WTC11 (cell line): ENCODE measurements at regions not wholly inside any gene's neighbourhood (a gene's known extent, or its start where the extent isn't known, plus 50 kb on each side); places are given as distances from the start of the nearest gene placed in this dataset.

ENCODE experiments used
- CTCF ChIP-seq: fragments of 200-600 bp; IDR thresholded peaks from 2 replicates; pipeline ENCODE4 v1.8.0; 2022; ENCODE audit warnings: antibody characterized with exemption
- E2F1 ChIP-seq: sonication (generic); formaldehyde crosslinking; IDR thresholded peaks from 2 replicates; pipeline ENCODE4 v1.8.0; 2022; ENCODE audit warnings: mild to moderate bottlenecking, missing genetic modification reagents
- FOXP1 ChIP-seq: sonication (generic); formaldehyde crosslinking; IDR thresholded peaks from 2 replicates; pipeline ENCODE4 v1.8.0; 2022; ENCODE audit warnings: missing genetic modification reagents, mild to moderate bottlenecking, moderate library complexity, borderline replicate concordance
- MAX ChIP-seq: sonication (generic); formaldehyde crosslinking; IDR thresholded peaks from 2 replicates; pipeline ENCODE4 v1.8.0; 2022; ENCODE audit warnings: mild to moderate bottlenecking, missing genetic modification reagents
- NFE2L1 ChIP-seq: sonication (generic); formaldehyde crosslinking; IDR thresholded peaks from 2 replicates; pipeline ENCODE4 v1.8.1; 2023; ENCODE audit warnings: missing genetic modification reagents
- NR2C2 ChIP-seq: sonication (generic); formaldehyde crosslinking; IDR thresholded peaks from 2 replicates; pipeline ENCODE4 v1.8.0; 2022; ENCODE audit warnings: mild to moderate bottlenecking, missing genetic modification reagents
- SMAD4 ChIP-seq: sonication (generic); formaldehyde crosslinking; IDR thresholded peaks from 2 replicates; pipeline ENCODE4 v1.8.0; 2022; ENCODE audit warnings: mild to moderate bottlenecking, missing genetic modification reagents
- ZNF281 ChIP-seq: sonication (generic); formaldehyde crosslinking; IDR thresholded peaks from 2 replicates; pipeline ENCODE4 v1.8.0; 2023; ENCODE audit warnings: mild to moderate bottlenecking, missing genetic modification reagents

GRCh38 chr1:62978741-62979140 lies 194.8 kb downstream of the ATG4C start:
- TF ChIP-seq ZNF281 (CRISPR knock-in tag) (no peak), E2F1 (CRISPR knock-in tag) (no peak), NFE2L1 (CRISPR knock-in tag) (no peak), MAX (CRISPR knock-in tag) (no peak), FOXP1 (no peak), CTCF (no peak), NR2C2 (no peak), SMAD4 (no peak)
